ENCODE measurements at regions not wholly inside any gene's neighbourhood (a gene's known extent, or its start where the extent isn't known, plus 50 kb on each side); places are given as distances from the start of the nearest gene placed in this dataset.
"Not testable (repeated sequence)": the region's sequence is repeated elsewhere in the genome, so short reads cannot be mapped to it uniquely, and the experiment has no call there.

GRCh38 chr21:15669247-15669646 is 60.5 kb upstream of the USP25 start:
- DNase-seq (ENCODE audit: low read depth in 2 of 2) = no peak

GRCh38 chr21:15671188-15671587 is 58.6 kb upstream of the USP25 start:
- DNase-seq (ENCODE audit: low read depth in 2 of 2) = no peak

DNA sequence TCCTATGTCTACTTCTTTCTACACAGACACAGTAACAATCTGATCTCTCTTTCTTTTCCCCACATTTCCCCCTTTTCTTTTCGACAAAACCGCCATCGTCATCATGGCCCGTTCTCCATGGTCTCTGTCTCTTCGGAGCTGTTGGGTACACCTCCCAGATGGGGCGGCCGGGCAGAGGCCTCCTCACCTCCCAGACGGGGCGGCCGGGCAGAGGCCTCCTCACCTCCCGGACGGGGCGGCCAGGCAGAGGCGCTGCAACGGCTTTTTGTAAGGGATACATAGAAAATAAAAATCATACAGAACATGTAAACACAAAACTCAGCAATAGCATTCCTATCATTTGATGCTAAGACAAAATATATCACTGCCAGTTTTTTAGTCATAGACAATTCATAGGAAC is 57.2 kb upstream of the USP25 start:
- not testable (repeated sequence) for DNase-seq (ENCODE audit: low read depth in 2 of 2)

- no peak for DNase-seq (ENCODE audit: low read depth in 2 of 2)
Measured at GRCh38 chr21:15676935-15677334, 52.8 kb upstream of the USP25 start.

GRCh38 chr21:15679630-15680029 is 50.2 kb upstream of the USP25 start:
- DNase-seq (ENCODE audit: low read depth in 2 of 2) = no peak
